Astrocyte of the cerebellum (primary cell): ENCODE measurements at regions not wholly inside any gene's neighbourhood (a gene's known extent, or its start where the extent isn't known, plus 50 kb on each side); places are given as distances from the start of the nearest gene placed in this dataset.
"Not testable (repeated sequence)": the region's sequence is repeated elsewhere in the genome, so short reads cannot be mapped to it uniquely, and the experiment has no call there.

Source experiments
- DNase-seq: peaks from one replicate; pipeline ENCODE4 v3.0.0-alpha.2; 2011; ENCODE audit warnings: low read depth
- H3K4me3 ChIP-seq: 2 replicates; pipeline ENCODE4 v1.5.1; 2011; ENCODE audit warnings: mild to moderate bottlenecking, low read depth, low read length, moderate library complexity
- in situ Hi-C: cut with HindIII; loops from 2 replicates; pipeline ENCODE4 v1.10.0; 2017; ENCODE audit warnings: low sequenced_read_pairs
- TF ChIP-seq, protein P1 (sequence below): IDR thresholded peaks from 2 replicates; pipeline ENCODE4 v1.5.1; 2012; ENCODE audit warnings: low read length, low read depth, moderate library complexity, mild to moderate bottlenecking; ENCODE audit errors: missing control alignments

DNA sequence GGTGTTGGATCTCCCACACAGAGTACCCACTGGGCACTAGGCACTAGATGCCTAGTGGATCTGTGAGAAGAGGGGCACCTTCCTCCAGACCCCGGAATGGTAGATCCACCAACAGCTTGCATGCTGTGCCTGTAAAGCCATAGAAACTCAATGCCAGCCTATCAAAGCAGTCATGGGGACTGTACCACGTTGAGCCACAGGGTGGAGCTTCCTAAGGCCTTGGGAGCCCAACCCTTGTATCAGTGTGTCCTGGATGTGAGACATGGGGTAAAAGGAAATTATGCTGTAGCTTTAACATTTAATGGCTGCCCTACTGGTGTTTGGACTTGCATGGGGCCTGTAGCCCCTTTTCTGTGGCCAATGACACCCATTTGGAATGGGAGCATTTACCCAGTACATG, 1024.9 kb downstream of the TMEM121 start:
- TF ChIP-seq, protein P1, sequence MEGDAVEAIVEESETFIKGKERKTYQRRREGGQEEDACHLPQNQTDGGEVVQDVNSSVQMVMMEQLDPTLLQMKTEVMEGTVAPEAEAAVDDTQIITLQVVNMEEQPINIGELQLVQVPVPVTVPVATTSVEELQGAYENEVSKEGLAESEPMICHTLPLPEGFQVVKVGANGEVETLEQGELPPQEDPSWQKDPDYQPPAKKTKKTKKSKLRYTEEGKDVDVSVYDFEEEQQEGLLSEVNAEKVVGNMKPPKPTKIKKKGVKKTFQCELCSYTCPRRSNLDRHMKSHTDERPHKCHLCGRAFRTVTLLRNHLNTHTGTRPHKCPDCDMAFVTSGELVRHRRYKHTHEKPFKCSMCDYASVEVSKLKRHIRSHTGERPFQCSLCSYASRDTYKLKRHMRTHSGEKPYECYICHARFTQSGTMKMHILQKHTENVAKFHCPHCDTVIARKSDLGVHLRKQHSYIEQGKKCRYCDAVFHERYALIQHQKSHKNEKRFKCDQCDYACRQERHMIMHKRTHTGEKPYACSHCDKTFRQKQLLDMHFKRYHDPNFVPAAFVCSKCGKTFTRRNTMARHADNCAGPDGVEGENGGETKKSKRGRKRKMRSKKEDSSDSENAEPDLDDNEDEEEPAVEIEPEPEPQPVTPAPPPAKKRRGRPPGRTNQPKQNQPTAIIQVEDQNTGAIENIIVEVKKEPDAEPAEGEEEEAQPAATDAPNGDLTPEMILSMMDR = no peak
- in situ Hi-C loops = no loop called here
- no peak overlapping the region for H3K4me3 ChIP-seq
- no peak for DNase-seq

DNA sequence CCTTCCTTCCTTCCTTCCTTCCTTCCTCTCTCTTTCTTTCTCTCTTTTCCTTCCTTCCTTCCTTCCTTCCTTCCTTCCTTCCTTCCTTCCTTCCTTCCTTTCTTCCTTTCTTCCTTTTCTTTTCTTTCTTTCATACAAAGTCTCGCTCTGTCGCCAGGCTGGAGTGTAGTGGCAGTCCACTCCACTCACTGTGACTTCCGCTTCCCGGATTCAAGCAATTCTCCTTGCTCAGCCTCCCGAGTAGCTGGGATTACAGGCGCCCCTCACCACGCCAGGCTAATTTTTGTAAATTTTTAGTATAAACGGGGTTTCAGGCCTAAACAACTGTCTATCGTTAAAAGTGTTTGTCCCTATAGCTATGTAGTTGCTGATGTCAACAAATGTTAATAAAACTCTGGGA, 1029.8 kb downstream of the TMEM121 start:
- DNase-seq, in situ Hi-C loops, H3K4me3 ChIP-seq: not testable (repeated sequence)

DNA sequence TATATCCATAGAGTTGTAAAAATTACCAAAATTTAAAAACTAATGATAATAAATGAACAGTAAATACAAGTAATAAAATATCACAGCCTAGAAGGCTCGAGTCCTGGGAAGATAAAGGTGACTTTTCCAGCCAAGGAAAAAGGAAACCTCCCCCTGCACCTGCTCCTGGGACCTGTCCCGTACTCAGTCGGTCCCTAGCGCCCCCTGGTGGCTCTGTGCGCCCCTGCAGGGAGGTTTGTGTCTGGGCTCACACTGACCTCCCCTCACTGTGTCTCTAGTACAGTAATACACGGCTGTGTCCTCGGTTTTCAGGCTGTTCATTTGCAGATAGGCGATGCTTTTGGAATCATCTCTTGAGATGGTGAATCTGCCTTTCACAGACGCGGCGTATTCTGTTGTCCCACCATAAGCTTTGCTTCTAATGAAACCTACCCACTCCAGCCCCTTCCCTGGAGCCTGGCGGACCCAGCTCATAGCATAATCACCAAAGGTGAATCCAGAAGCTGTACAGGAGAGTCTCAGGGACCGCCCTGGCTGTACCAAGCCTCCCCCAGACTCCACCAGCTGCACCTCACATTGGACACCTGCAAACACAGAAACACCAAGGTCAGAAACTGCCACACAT, 1030.4 kb downstream of the TMEM121 start:
- in situ Hi-C loops = no loop called here
- no peak for DNase-seq

DNA sequence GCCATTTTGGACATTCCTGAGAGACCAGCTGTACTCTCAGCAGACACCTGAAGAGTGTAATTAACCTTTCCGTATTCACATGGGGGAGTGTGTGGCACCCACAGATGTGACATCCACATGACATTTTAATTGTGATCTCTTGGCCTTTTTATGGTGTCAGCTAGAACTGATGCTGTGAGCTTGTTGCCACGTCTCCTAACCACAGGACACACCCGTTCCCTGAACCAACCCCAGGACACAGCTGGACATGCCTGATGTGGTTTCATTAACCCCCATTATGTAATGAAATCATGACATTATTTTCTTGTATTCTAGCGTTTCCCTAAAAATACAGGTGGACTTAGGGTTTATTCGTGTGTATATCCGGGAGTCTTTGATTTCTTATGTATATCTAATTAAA, 1036.1 kb downstream of the TMEM121 start:
- TF ChIP-seq, protein P1 = no peak
- no peak overlapping the region for H3K4me3 ChIP-seq
- in situ Hi-C loops = no loop called here
- DNase-seq = no peak

More for the DNA sequence above, 1030.4 kb downstream of the TMEM121 start:
- TF ChIP-seq, protein P1 = no peak
- no peak overlapping the region for H3K4me3 ChIP-seq

DNA sequence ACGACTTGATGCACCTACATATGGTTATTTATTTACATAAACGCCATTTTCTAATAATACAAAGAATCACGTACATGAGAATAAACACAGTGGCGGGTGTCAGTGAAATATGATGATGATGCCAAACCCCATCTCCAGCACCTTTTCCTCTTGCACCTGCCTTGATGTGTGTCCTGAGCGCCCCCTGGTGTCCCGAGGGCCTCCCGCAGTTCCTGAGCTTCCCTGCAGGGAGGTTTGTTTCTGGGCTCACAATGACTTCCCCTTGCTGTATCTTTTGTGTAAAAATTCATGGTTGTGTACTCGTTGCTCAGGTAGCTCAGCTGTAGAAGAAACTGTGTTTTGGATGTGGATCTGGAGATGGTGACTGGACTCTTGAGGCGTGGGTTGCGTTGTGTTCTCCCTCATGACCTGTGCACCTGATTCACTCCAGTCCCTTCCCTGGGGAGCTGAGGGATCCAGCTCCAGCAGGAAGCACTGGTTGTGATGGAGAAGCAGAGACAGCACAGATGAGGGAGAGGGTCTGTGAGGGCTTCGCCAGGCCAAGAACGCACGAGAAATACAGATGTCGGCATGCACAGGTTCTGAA, 1037.8 kb downstream of the TMEM121 start:
- in situ Hi-C loops = no loop called here
- TF ChIP-seq, protein P1 = no peak
- no peak overlapping the region for H3K4me3 ChIP-seq
- no peak for DNase-seq

DNA sequence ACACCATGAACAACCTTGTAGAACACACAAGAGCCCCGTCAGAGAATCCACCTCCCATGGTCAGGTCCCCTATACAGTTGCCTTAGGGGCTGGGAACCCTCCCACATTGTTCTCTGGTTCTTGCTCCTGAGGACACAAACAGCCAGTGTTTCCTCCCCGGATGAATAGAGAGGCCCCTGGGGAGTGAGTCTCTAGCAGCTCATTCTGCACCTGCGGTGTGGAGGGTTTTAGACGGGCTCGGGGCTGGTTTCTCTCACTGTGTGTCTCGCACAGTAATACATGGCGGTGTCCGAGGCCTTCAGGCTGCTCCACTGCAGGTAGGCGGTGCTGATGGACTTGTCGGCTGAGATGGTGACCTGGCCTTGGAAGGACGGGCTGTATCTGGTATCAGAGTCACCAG, 1052.1 kb downstream of the TMEM121 start:
- DNase-seq = no peak
- in situ Hi-C loops = no loop called here
- no peak overlapping the region for H3K4me3 ChIP-seq
- TF ChIP-seq, protein P1 = no peak

DNA sequence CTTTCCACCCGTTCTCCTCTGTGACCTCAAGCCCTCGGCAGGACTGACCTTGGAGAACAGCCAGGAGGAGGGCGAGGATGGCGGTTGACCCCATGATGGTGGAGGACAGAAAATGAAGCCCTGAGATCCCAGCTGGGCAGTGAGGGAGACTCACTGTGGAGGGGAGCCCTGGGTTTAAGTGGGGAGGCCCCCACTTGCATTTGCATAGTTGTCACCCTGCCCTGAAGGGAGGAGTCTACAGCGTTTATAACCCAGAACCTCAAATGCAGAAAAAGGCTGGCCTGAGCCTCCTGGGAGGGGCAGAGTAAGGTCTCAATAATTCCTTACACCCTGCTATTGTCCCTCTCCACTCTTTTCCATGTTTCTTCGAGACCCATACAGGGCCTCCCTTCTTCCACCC, 1052.7 kb downstream of the TMEM121 start:
- TF ChIP-seq, protein P1 = no peak
- DNase-seq = no peak
- in situ Hi-C loops = no loop called here
- no peak overlapping the region for H3K4me3 ChIP-seq
